ENCODE measurements at regions not wholly inside any gene's neighbourhood (a gene's known extent, or its start where the extent isn't known, plus 50 kb on each side); places are given as distances from the start of the nearest gene placed in this dataset.

DNA sequence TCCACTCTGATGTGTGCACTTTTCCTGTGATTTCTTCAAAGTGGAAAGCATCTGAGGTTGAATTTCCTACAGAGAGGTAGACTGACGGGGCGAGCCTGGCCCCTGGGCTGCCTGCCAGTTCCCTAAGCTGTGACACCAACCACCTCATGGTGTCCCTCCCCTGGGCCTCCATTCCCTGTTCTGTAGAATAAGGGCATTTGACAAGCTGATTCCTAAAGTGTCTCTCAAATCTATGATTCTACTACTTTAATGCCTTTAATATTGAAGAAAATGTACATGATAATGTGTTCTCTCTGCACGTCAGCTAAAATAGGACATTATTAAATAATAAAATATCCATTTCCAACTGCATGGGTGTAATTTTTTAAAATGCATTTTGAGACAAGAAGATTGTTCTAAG, 105.1 kb downstream of the SEC61G start:
- TF ChIP-seq, protein P1, sequence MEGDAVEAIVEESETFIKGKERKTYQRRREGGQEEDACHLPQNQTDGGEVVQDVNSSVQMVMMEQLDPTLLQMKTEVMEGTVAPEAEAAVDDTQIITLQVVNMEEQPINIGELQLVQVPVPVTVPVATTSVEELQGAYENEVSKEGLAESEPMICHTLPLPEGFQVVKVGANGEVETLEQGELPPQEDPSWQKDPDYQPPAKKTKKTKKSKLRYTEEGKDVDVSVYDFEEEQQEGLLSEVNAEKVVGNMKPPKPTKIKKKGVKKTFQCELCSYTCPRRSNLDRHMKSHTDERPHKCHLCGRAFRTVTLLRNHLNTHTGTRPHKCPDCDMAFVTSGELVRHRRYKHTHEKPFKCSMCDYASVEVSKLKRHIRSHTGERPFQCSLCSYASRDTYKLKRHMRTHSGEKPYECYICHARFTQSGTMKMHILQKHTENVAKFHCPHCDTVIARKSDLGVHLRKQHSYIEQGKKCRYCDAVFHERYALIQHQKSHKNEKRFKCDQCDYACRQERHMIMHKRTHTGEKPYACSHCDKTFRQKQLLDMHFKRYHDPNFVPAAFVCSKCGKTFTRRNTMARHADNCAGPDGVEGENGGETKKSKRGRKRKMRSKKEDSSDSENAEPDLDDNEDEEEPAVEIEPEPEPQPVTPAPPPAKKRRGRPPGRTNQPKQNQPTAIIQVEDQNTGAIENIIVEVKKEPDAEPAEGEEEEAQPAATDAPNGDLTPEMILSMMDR (IDR thresholded peaks at IDR 0.05), result no peak
- TF ChIP-seq POLR2A (IDR thresholded peaks at IDR 0.05), result no peak
